Activated naive CD4-positive, alpha-beta T cell (primary cell): ENCODE measurements at regions not wholly inside any gene's neighbourhood (a gene's known extent, or its start where the extent isn't known, plus 50 kb on each side); places are given as distances from the start of the nearest gene placed in this dataset.

Experiments used
- DNase-seq, 4 experiments: peaks; one replicate each; lab custom pipeline; 2025; lab: John Stamatoyannopoulos, UW

- no peak for DNase-seq
These were observed 201.7 kb upstream of the NLRP1 start for GRCh38 chr17:5785867-5786509.

DNA sequence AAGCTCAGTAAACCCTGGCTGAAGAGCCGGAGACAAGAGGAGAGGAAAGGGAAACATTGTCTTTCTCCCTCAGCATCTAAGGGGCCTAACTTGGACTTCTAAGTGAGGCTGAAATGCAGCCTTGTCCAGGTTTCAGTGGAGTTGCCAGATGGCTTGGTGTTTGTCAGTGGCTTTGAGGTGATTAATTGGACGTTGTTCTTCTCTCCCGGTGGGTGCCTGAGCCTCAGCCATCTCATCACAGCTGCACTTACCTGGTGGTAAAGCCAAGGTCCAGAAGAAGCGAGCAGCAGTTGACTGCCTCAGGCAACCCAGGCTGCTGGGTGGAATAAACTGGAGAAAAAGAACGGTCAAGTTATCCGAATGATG lies 202.2 kb upstream of the NLRP1 start:
- DNase-seq = no peak

DNA sequence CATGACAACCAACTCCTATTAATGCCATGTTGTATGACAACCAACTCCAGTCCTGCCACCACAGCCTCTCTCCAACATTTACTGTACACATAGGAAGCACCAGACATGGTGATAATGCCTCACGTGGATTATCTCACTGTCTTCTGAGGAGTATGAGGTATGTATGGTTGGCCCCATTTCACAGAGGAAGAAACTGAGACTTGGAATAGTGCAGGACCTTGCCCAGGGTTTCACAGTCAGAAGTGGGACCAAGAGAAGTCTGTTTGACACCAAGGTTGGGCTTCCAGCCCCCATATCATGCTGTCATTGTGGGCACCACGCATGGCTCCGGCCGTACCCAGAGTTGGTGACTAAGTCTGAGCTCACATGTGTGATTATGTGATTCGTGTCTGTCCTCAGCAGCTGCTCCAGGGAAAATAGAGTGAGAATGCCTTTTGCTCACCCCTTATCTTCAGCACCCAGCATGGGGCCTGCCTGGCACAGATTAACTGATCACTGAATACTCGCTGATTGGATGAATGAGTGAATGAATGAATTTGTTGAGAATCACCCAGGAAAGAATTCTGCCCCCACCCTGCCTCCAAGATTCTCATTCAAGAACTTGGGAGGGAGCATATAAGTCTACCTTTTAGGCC lies 204.1 kb upstream of the NLRP1 start:
- DNase-seq = no peak

DNA sequence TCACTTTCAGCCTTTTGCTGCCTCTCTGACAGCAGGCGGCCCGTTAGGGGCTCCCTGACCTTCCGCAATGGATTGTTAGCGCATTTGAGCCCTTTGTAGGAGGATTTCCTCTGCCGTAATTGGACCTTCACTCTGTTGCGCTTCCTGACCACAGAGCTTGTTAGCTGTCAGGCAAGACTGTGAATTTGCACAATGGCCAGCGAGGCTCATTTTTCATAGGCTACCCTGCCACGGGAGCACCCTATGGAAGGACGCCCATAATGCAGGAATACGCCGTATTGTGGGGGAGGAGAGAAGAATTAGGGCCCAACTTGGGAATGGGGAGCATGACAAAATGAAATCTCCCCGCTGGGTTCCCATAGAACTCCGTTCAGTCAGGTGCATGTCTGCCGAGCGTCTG lies 205.2 kb upstream of the NLRP1 start:
- DNase-seq = no peak

DNA sequence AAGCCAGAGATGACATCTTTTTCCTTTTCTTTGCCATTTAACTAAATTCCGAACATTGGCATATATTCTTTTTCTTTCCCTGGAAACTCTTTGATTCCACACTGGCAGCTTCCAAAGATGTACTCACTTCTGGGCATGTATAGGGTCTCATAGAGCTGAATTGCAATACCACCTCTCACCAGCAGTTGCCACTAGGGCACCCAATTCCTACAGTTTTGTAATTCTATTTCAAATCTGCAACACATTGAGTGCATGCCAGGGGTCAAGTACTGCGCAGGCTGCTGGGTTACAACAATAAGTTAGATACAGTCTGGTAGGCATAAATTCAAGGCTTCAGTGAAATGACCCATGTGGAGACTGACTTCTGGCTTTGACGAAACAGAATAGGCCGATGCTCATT lies 208.8 kb upstream of the NLRP1 start:
- no peak for DNase-seq

DNA sequence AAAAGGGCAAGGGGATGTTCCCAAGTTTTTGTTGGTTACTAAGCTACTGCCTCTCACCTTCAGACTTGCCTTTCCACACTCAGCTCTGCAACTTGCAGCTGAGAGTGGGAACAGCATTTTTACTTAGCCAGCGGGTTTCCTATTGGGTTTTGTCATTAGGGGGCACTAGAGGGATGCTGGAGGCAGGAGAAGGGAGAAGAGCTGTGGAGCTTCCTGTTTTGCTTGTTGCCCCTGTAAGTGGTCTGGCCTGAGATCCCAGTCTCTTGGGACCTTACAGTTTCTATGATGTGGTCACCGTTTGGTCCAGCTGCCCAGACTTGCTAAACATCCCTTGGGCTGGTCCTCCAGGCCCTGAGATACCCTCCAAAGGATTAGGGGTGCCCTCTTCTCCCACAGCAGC lies 209.6 kb upstream of the NLRP1 start:
- no peak for DNase-seq

DNA sequence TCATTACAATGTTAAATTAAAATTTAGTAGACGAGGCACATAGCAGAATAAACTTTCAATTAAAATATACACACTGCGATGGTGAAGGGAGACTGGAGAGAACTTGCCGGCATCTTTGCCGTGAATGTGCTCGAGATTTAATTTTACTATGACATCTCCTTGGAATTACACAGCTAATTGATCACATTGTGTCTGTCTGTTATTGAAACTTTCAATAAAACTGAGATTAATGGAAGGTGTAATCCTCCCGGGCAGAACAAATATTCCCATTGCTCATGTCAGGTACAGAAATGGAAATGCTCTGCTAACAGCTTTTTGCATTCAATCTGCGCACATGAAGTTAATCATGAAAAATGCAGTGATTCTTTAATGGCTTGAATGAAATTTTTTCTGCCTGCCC lies 210.1 kb upstream of the NLRP1 start:
- no peak for DNase-seq

DNA sequence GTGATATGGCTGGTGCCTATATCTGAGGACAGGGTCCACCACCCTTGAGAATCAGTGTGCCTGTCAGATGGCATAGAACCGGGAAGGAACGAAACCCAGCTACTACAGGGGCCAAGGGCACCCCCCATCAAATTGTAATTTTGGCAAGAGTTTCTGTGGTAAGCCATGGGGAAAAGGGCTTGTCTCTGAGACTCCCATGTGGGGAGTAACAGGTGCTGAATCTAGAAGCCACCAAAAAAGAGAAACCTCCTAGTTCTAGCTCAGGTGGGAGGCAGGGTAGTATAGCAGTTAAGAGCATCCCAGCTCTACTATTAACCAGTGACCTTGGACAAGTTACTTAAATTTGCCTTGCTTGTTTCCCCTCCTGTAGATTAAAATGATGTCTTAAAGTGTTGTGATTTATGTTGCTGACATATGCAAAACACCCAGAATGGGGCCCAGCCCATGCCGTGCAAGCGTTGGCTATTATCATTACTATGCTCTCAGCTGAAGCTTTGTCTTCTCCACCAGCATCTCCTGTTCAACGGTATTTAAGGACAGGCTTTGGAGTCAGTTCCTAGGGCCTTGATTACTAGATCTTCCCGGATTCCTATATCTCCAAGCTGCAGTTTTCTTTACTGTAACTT lies 210.7 kb upstream of the NLRP1 start:
- DNase-seq = no peak

DNA sequence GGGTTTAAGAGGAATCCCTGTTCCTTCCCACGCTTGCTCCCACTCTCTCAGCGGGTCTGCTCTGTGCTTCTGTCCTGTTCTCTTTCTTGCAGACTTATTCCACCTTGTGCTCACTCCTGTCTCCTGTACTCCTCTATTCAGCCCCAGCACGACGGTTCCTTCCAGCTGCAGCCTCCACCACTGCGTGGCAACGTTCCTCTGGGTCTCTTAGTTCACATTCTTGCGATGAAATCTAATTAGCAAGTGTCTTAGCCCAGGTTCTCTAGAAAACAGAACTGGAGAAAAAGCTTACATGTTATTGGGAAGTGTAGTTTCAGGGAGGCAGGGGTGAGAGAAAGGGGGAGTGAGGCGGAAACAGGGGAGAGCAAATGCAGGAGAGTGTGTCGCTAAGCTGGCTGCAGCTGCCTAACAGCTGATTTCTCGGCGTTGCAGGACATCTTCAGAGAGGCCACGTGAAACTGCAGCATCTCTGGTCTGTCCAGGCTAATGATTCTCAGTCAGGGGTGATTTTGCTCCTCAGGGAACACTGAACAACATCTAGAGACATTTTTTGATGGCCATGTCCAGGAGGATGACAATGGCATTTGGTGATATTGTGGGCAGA lies 213.2 kb upstream of the NLRP1 start:
- no peak for DNase-seq

DNA sequence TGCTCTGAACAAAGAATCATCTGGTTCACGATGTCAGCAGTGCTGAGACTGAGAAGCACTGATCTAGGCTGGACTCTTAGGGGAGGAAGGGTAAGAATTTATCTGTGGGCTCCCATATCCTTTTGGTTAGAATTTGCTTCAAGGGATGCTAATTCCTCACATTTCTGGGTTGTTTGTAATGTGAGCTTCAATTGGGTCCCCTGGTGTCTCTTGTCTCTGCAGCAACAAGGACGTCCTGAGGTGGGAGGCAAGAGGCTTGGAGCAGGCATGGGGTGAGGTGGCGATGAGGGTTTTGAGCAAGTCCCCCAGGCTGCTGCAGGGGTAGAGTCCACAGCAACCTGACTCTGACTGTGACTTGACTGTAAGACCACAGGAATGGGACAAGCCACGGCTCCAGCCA lies 213.8 kb upstream of the NLRP1 start:
- no peak for DNase-seq

- DNase-seq = no peak
These were observed 215.8 kb upstream of the NLRP1 start for GRCh38 chr17:5800131-5800530.

GRCh38 chr17:5800646-5801045 lies 216.3 kb upstream of the NLRP1 start:
- DNase-seq = no peak

- DNase-seq = no peak
These were observed 219.9 kb upstream of the NLRP1 start for GRCh38 chr17:5804251-5804650.

DNA sequence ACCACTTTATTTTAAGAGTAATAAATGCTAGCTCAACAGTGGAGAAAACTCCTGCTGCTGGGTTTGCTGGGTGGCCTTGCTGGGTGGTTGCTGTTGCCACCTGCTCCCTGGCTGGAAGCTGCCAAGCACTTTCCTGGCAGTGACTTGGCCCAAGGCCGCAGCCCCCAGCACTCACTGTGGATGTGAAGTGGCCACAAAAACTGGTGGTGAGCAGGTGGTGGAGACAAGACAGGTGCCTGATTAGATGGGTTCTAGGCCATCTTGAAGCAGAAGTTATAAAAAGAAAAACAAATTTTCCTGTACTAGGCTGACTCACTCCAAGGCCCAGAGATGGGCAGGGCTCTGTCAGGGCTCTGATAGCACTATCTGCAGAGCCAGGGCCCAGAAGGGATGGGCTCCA lies 224.7 kb upstream of the NLRP1 start:
- no peak for DNase-seq

GRCh38 chr17:5809580-5810188 lies 225.4 kb upstream of the NLRP1 start:
- no peak for DNase-seq

DNA sequence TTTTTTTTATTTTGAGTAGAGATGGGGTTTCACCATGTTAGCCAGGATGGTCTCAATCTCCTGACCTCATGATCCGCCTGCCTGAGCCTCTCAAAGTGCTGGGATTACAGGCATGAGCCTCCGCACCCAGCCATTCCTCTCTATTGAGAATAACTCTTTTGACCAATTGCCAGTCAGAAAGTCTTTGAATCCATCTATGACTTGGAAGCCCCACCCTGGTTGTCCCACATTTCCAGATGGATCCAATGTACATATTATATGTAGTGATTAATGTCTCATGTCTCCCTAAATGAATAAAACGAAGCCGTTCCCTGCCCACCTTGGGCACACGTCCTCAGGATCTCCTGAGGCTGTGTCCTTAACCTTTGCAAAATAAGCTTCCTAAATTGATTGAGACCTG lies 228.3 kb upstream of the NLRP1 start:
- DNase-seq = no peak

DNA sequence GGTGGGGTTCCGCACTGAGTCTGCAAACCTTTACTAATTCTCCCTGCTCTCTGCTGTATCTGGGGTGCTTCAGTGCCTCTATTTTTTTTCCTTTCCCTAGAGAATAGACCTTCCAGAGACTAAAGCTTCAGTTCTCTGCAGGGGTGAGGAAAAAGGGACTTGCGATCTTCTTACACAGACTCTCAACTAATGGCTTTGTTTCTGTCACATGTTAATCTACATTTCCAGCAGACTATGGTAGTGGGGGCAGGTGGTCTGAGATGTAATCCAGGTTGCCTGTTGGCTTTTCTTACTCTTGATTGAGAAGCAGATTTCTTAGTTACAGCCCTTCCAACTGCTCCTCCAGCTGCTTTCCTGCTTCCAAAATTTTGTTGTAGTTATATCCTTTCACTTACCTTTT lies 229.0 kb upstream of the NLRP1 start:
- no peak for DNase-seq

- no peak for DNase-seq
These were observed 231.1 kb upstream of the NLRP1 start for GRCh38 chr17:5815396-5815795.

DNA sequence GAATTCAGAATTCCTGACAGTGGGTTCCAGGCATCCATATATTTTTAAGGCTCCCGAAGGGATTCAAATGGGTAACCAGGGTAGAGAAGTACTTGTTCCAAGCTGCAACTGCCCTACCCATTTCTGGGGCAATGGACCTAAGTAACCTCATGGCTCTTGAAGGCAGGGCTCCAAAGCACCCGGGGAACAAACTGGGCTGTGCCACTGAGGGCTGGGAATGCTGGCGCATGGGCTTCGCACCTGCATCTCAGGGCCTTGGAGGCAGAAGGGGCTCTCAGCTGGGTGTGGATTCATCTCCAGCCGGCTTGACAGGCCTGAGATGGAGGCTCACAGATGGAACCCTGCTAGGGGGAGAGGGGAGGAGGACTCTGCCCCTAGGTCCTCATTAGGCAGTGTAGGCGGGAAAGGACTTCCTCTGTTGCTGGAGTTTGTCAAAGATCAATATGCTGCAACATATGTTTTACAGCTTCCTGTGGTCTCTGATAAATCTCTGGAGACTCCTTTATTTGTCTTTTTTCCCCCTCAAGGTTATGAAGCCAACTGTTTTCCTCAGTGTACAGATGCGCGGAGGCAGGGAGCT lies 232.3 kb upstream of the NLRP1 start:
- DNase-seq = no peak

GRCh38 chr17:5817475-5818395 lies 233.4 kb upstream of the NLRP1 start:
- no peak for DNase-seq

DNA sequence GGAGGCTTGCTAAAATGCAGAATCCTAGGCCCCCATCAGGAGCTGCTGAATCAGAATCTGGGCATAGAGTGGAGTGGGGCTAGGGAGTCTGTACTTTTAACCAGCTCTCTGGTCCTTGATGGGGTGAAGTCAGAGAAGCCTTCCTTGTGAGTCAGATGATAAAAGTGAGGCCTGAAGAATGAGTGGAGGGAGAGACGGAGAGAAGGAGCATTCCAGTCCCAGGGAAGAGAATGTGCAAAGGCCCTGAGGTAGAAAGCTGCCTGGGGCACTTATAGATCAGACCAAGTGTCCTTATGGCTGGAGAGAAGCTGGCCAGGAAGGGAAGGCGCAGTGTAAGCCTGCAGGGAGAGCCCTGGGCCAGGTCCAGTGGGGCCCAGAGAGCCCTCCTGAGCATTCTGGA lies 235.1 kb upstream of the NLRP1 start:
- no peak for DNase-seq
